Body of pancreas (tissue), 4 donors: ENCODE measurements at regions not wholly inside any gene's neighbourhood (a gene's known extent, or its start where the extent isn't known, plus 50 kb on each side); places are given as distances from the start of the nearest gene placed in this dataset.

Source experiments
- ATAC-seq: fragments of 150-250 bp; one replicate; pipeline ENCODE4 v1.9.1; 2016
- DNase-seq, 4 donors: peaks; one replicate each; pipeline ENCODE4 v3.0.0-alpha.2; 2019
- H3K27ac ChIP-seq, 4 donors: fragments of 200-600 bp; sonication (generic); 1 replicate in 3 of 4; 2 replicates in 1 of 4; pipeline versions ENCODE4 v1.5.1 to v1.6.1; 2016 to 2019; ENCODE audit warnings: mild to moderate bottlenecking in 1 of 4, mixed read lengths in 1 of 4, moderate library complexity in 1 of 4
- H3K27me3 ChIP-seq, 2 donors: fragments of 200-600 bp; sonication (generic); one replicate each; pipeline ENCODE4 v1.6.0; 2016; ENCODE audit warnings: mild to moderate bottlenecking in 1 of 2
- H3K36me3 ChIP-seq, 2 donors: fragments of 200-600 bp; sonication (generic); replicated peaks in 1 of 2; 2 replicates each; pipeline ENCODE4 v1.5.1; 2016; ENCODE audit warnings: low read depth in 2 of 2; ENCODE audit not compliant: insufficient read depth in 1 of 2
- H3K4me1 ChIP-seq: fragments of 200-600 bp; sonication (generic); one replicate; pipeline ENCODE4 v1.6.0; 2016
- H3K4me3 ChIP-seq, 2 donors: fragments of 200-600 bp; sonication (generic); 1 replicate in 1 of 2; 2 replicates in 1 of 2; pipeline ENCODE4 v1.5.1; 2016 to 2019
- H3K9me3 ChIP-seq, 3 donors: fragments of 200-600 bp; sonication (generic); 1 replicate in 2 of 3; 2 replicates in 1 of 3; pipeline ENCODE4 v1.5.1; 2016
- POLR2A ChIP-seq, 3 donors: fragments of 450-650 bp; IDR thresholded peaks; one replicate each; pipeline ENCODE4 v1.6.1; 2016; ENCODE audit warnings: antibody characterized with exemption in 3 of 3, mild to moderate bottlenecking in 2 of 3
- WGBS, 2 donors: methylation state at CpG; one replicate each; pipeline ENCODE4 v1.1.5; 2017; 5-methylcytosine and 5-hydroxymethylcytosine counted together
- intact Hi-C: fragments of 100-400 bp; cut with DNase I; formaldehyde crosslinking; loops from one replicate; pipeline ENCODE4 v1.15.1; 2023
- TF ChIP-seq, protein P1 (sequence below), 7 experiments: fragments of 450-650 bp in 4 of 7; fragments of 200-600 bp in 3 of 7; sonication (generic) in 3 of 7; IDR thresholded peaks; one replicate each; pipeline ENCODE4 v1.5.1; 2016 to 2019; ENCODE audit warnings: antibody characterized with exemption in 7 of 7

GRCh38 chr10:59517996-59518395 lies 155.6 kb upstream of the FAM13C start:
- DNase-seq (no peak), ATAC-seq (no peak)
- intact Hi-C loops: no loop called here
- no peaks in the 10 kb centered on the region for H3K4me1 ChIP-seq
- no peaks in the 10 kb centered on the region for H3K36me3 ChIP-seq
- no peak overlapping the region for H3K27ac ChIP-seq
- TF ChIP-seq, protein P1, sequence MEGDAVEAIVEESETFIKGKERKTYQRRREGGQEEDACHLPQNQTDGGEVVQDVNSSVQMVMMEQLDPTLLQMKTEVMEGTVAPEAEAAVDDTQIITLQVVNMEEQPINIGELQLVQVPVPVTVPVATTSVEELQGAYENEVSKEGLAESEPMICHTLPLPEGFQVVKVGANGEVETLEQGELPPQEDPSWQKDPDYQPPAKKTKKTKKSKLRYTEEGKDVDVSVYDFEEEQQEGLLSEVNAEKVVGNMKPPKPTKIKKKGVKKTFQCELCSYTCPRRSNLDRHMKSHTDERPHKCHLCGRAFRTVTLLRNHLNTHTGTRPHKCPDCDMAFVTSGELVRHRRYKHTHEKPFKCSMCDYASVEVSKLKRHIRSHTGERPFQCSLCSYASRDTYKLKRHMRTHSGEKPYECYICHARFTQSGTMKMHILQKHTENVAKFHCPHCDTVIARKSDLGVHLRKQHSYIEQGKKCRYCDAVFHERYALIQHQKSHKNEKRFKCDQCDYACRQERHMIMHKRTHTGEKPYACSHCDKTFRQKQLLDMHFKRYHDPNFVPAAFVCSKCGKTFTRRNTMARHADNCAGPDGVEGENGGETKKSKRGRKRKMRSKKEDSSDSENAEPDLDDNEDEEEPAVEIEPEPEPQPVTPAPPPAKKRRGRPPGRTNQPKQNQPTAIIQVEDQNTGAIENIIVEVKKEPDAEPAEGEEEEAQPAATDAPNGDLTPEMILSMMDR (IDR thresholded peaks at IDR 0.05): no peak
- no peak for TF ChIP-seq POLR2A (IDR thresholded peaks at IDR 0.05)
- no peak overlapping the region for H3K4me3 ChIP-seq
- H3K27me3 ChIP-seq: no peaks in the 10 kb centered on the region
- 47 to 61% methylated on average over 3 of the region's 3 CpGs for WGBS, 2 donors
- no peaks in the 10 kb centered on the region for H3K9me3 ChIP-seq

DNA sequence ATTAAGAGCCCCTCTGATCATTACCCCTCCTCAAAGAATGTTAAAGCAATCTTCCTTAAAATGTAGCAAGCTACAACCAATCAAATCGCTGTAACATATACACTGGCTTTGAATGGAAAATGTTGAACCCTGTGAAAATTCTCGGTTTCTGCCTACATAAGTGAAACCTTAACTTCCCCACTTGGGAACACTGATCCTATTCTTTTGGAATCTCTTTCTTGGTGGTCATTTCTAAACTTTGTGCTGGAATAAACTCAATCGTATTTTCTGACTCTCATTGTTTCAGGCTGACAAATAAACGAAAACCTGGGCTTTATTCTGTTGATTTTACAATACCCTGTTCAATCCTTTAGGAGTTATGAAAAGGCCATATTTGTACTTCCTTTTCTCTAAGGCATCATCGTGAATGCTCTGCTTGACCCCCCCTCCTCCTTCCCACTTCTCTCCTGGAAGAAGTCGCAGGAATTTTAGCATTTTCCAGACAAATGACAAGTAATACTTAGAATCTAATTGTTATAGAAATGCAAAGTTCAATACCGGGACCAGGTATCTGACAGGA lies 155.1 kb upstream of the FAM13C start:
- no peaks in the 10 kb centered on the region for H3K27me3 ChIP-seq
- intact Hi-C loops: no loop called here
- whole genome bisulfite sequencing, 2 donors: 49 to 52% methylated on average over 7 of the region's 7 CpGs
- no peaks in the 10 kb centered on the region for H3K4me1 ChIP-seq
- no peaks in the 10 kb centered on the region for H3K36me3 ChIP-seq
- TF ChIP-seq, protein P1 (IDR thresholded peaks at IDR 0.05): no peak
- TF ChIP-seq POLR2A (IDR thresholded peaks at IDR 0.05): no peak
- DNase-seq (no peak), ATAC-seq (no peak)
- no peak overlapping the region for H3K4me3 ChIP-seq
- no peaks in the 10 kb centered on the region for H3K9me3 ChIP-seq
- no peak overlapping the region for H3K27ac ChIP-seq

- ATAC-seq: no peak
- DNase-seq: no peak
- WGBS, 2 donors: 42% methylated on average over 3 of the region's 3 CpGs
- Histone ChIP-seq H3K27me3 (no peaks in the 10 kb centered on the region), H3K4me3 (no peak overlapping the region), H3K9me3 (no peaks in the 10 kb centered on the region), H3K4me1 (no peaks in the 10 kb centered on the region), H3K27ac (no peak overlapping the region), H3K36me3 (no peaks in the 10 kb centered on the region)
- TF ChIP-seq, protein P1 (IDR thresholded peaks at IDR 0.05): no peak
- TF ChIP-seq POLR2A (IDR thresholded peaks at IDR 0.05): no peak
- intact Hi-C loops: no loop called here
Observed at GRCh38 chr10:59513558-59513957, 151.2 kb upstream of the FAM13C start.

- Histone ChIP-seq H3K27ac (no peak overlapping the region), H3K36me3 (no peaks in the 10 kb centered on the region), H3K9me3 (no peaks in the 10 kb centered on the region), H3K4me3 (no peak overlapping the region), H3K4me1 (no peaks in the 10 kb centered on the region), H3K27me3 (no peaks in the 10 kb centered on the region)
- DNase-seq (no peak), ATAC-seq (no peak)
- intact Hi-C loops: no loop called here
- TF ChIP-seq, protein P1 (IDR thresholded peaks at IDR 0.05): no peak
- WGBS, 2 donors: 81 to 86% methylated on average over 3 of the region's 3 CpGs
Observed at GRCh38 chr10:59512951-59513350, 150.6 kb upstream of the FAM13C start.

DNA sequence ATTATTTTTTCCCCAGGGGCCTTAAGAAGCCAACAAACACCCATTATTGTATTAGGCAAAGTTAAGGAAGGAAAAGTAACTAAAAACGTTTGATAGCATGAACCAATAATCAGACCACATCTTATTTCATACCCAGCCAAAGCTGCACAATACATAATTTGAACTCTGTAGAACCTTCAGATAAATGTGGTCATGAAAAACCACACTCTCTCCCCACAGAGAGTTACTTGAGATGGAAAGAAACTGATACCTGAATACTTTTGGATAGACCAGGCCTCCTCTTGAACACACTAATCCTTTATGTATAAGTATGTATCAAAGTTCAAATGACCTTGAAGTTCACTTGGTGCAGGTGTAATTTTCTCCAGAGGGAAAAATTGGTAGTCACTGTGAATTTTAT lies 146.6 kb upstream of the FAM13C start:
- H3K27ac ChIP-seq: no peak overlapping the region
- no peak overlapping the region for H3K4me3 ChIP-seq
- H3K36me3 ChIP-seq: no peaks in the 10 kb centered on the region
- H3K4me1 ChIP-seq: no peaks in the 10 kb centered on the region
- 32 to 33% methylated on average over 1 of the region's 1 CpG for WGBS, 2 donors
- intact Hi-C loops: no loop called here
- no peak for DNase-seq
- H3K9me3 ChIP-seq: no peaks in the 10 kb centered on the region
- TF ChIP-seq, protein P1 (IDR thresholded peaks at IDR 0.05): no peak
- TF ChIP-seq POLR2A (IDR thresholded peaks at IDR 0.05): no peak
- H3K27me3 ChIP-seq: no peaks in the 10 kb centered on the region
- no peak for ATAC-seq
